ENCODE measurements at regions not wholly inside any gene's neighbourhood (a gene's known extent, or its start where the extent isn't known, plus 50 kb on each side); places are given as distances from the start of the nearest gene placed in this dataset.
A peak's percentile ranks its signal among the peaks of the same experiment; 100 is the strongest.

DNA sequence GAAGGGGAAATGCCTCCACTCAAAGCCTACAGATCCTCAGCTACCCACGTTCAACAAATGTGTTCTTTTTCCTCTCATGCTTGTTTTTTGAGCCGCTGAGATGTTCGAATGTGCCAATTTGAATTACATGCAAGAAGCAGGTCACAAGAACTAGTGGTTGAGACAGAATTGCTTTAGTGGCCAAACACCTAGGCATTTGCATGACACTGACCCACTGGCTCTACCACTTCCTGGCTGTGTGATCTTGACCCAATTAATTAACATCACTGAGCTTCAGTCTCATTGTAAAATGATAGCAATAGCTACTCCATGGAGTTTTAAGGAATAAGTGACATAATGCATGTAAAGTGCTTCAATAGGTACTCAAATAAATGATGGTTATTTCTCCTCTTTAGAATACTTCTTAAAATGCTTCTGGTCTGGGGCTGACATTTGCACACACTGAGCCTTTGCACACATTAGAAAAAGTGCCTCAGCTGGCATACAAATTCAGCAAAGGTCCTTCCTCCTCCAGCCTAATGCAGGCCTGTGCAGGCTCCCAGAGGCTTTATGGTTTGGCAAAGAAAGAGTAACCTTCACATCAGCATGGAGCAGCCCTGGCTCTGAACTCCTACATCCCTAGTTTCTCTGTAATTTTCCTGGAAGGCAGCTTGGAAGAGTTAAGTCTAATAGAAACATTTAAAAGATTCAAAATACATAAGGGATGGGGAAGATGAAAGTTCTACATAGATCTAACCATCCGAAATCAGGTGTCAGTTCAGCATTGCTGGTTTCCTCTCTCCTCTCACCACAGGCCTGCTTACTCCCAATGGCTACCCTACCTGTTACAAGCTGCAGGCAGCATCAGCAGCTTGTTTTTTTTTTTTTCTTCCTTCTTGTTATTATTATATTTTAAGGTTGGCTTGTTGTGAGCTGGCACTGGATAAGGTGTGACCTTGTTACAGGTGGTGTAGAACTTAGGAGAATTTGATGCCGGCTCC is 107.4 kb downstream of the TBX19 start:
- Histone ChIP-seq H3K27ac (no peak overlapping the region), H3K4me1 (peaks cover 0 to 23% (median 11%) of the 10 kb centered on the region in 4 donors), H3K4me3 (no peak overlapping the region), H3K27me3 (no peaks in the 10 kb centered on the region), H3K36me3 (no peaks in the 10 kb centered on the region), H3K9me3 (no peaks in the 10 kb centered on the region)
- WGBS, 5 donors: 57 to 77% (median 74%) methylated on average over 5 of the region's 5 CpGs
- intact Hi-C loops (cut with DNase I; ENCODE audit: low total_unique reads): no loop called here
- TF ChIP-seq, protein P1, sequence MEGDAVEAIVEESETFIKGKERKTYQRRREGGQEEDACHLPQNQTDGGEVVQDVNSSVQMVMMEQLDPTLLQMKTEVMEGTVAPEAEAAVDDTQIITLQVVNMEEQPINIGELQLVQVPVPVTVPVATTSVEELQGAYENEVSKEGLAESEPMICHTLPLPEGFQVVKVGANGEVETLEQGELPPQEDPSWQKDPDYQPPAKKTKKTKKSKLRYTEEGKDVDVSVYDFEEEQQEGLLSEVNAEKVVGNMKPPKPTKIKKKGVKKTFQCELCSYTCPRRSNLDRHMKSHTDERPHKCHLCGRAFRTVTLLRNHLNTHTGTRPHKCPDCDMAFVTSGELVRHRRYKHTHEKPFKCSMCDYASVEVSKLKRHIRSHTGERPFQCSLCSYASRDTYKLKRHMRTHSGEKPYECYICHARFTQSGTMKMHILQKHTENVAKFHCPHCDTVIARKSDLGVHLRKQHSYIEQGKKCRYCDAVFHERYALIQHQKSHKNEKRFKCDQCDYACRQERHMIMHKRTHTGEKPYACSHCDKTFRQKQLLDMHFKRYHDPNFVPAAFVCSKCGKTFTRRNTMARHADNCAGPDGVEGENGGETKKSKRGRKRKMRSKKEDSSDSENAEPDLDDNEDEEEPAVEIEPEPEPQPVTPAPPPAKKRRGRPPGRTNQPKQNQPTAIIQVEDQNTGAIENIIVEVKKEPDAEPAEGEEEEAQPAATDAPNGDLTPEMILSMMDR (IDR thresholded peaks at IDR 0.05): no peak
- no peak for DNase-seq

DNA sequence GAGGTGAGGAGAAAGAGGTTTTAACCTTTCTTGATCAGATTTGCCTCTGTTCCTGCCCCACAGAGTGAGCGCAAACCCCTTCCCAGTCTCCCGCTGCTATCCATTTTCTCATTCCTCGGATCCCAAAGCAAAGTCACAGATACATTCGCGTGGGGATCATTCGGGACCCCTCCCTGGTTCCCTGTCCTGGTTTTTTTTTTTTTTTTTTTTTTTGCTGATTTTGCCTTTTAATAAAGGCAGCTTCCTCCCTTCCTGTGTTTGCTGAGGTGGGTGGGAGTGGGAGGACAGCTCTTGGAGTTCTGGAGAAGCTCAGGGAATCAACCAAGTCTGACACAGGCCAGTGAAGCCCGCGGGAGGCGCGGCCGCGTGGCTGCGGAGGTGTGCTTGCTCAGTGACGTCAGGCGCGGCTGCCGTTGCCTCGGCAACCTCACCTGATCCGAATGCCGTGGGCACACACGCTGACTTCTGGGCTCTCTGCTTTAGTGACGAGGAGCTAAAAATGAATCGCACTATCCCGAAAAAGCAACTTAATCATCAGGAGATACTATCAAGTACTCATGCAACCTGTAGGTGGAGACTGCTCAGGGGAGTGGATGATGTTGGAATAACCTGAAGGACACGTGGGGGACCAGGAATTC is 106.4 kb downstream of the TBX19 start:
- Histone ChIP-seq H3K9me3 (no peaks in the 10 kb centered on the region), H3K36me3 (no peaks in the 10 kb centered on the region), H3K27ac (no peak overlapping the region), H3K4me3 (peak overlapping the region in 2 of 4 donors; percentile 6 to 14), H3K27me3 (no peaks in the 10 kb centered on the region), H3K4me1 (peaks cover 0 to 17% (median 8%) of the 10 kb centered on the region in 4 donors)
- TF ChIP-seq POLR2AphosphoS5 (IDR thresholded peaks at IDR 0.05) (no peak), EP300 (IDR thresholded peaks at IDR 0.05) (no peak), POLR2A (IDR thresholded peaks at IDR 0.05) (no peak)
- TF ChIP-seq, protein P1 (IDR thresholded peaks at IDR 0.05): no peak
- peak; percentile 68 to 91 for DNase-seq
- 18 to 30% (median 22%) methylated on average over 18 to 25 of the region's 25 CpGs for WGBS, 5 donors
- intact Hi-C loops (cut with DNase I; ENCODE audit: low total_unique reads): no loop called here

DNA sequence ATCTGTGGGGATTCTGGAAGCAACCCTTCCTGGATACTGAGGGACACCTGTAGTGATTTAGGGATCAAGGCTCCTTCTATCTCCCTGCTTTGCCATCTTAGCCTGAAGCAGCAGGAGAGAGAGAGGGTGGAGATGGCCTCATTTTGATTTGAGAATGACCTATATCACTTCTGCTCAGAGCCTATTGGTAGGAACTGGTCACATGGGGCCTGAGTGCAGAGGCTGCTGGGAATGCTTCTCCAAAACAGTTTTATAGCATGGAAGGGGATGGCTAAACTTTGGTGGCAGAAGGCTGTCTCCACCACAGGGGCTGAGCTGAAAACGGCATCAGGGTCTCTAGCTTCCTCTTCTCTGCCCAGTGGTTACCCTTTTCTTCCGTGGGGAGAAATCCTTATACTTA is 105.8 kb downstream of the TBX19 start:
- H3K36me3 ChIP-seq: no peaks in the 10 kb centered on the region
- TF ChIP-seq EP300 (IDR thresholded peaks at IDR 0.05): no peak
- TF ChIP-seq POLR2A (IDR thresholded peaks at IDR 0.05): no peak
- TF ChIP-seq, protein P1 (IDR thresholded peaks at IDR 0.05): no peak
- no peak for TF ChIP-seq POLR2AphosphoS5 (IDR thresholded peaks at IDR 0.05)
- DNase-seq: no peak
- no peaks in the 10 kb centered on the region for H3K9me3 ChIP-seq
- H3K4me1 ChIP-seq: peaks cover 0 to 11% (median 5%) of the 10 kb centered on the region in 4 donors
- H3K27me3 ChIP-seq: no peaks in the 10 kb centered on the region
- intact Hi-C loops (cut with DNase I; ENCODE audit: low total_unique reads): no loop called here
- no peak overlapping the region for H3K27ac ChIP-seq
- 59 to 82% (median 69%) methylated on average over 2 of the region's 2 CpGs for WGBS, 5 donors
- H3K4me3 ChIP-seq: no peak overlapping the region

- TF ChIP-seq POLR2AphosphoS5 (IDR thresholded peaks at IDR 0.05) (no peak), POLR2A (IDR thresholded peaks at IDR 0.05) (no peak), EP300 (IDR thresholded peaks at IDR 0.05) (no peak)
- TF ChIP-seq, protein P1 (IDR thresholded peaks at IDR 0.05): no peak
- Histone ChIP-seq H3K27ac (no peak overlapping the region), H3K4me3 (no peak overlapping the region), H3K27me3 (no peaks in the 10 kb centered on the region), H3K4me1 (peaks cover 0 to under 1% (median 0%) of the 10 kb centered on the region in 4 donors), H3K36me3 (no peaks in the 10 kb centered on the region), H3K9me3 (no peaks in the 10 kb centered on the region)
- DNase-seq: no peak
- intact Hi-C loops (cut with DNase I; ENCODE audit: low total_unique reads): no loop called here
Measured at GRCh38 chr1:168381850-168382249, 101.2 kb downstream of the TBX19 start.
